Vagina (tissue), 2 donors: ENCODE measurements at regions not wholly inside any gene's neighbourhood (a gene's known extent, or its start where the extent isn't known, plus 50 kb on each side); places are given as distances from the start of the nearest gene placed in this dataset.

ENCODE experiments used
- POLR2A ChIP-seq, 2 donors: fragments of 450-650 bp; IDR thresholded peaks; one replicate each; pipeline ENCODE4 v1.6.1; 2017; ENCODE audit warnings: antibody characterized with exemption in 2 of 2, mild to moderate bottlenecking in 2 of 2, moderate library complexity in 2 of 2
- TF ChIP-seq, protein P1 (sequence below), 3 experiments: fragments of 450-650 bp in 2 of 3; fragments of 200-600 bp in 1 of 3; sonication (generic) in 1 of 3; IDR thresholded peaks; one replicate each; pipeline ENCODE4 v1.5.1; 2017 to 2019; ENCODE audit warnings: antibody characterized with exemption in 3 of 3, mild to moderate bottlenecking in 2 of 3, moderate library complexity in 2 of 3

DNA sequence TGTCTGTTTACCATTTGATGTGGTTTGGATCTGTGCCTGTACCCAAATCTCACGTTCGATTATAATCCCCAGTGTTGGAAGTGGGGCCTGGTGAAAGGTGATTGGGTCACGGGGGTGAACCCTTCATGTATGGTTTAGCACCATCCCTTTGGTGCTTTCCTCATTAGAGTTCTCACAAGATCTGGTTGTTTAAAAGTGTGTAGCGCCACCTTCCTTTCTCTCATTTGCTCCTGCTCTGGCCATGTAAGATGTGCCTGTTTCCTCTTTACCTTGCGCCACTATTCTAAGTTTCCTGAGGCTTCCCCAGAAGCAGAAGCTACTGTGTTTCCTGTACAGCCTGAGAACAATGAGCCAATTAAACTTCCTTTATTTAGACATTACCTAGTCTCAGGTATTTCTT lies 610.7 kb upstream of the ADGRL3 start:
- TF ChIP-seq, protein P1, sequence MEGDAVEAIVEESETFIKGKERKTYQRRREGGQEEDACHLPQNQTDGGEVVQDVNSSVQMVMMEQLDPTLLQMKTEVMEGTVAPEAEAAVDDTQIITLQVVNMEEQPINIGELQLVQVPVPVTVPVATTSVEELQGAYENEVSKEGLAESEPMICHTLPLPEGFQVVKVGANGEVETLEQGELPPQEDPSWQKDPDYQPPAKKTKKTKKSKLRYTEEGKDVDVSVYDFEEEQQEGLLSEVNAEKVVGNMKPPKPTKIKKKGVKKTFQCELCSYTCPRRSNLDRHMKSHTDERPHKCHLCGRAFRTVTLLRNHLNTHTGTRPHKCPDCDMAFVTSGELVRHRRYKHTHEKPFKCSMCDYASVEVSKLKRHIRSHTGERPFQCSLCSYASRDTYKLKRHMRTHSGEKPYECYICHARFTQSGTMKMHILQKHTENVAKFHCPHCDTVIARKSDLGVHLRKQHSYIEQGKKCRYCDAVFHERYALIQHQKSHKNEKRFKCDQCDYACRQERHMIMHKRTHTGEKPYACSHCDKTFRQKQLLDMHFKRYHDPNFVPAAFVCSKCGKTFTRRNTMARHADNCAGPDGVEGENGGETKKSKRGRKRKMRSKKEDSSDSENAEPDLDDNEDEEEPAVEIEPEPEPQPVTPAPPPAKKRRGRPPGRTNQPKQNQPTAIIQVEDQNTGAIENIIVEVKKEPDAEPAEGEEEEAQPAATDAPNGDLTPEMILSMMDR (IDR thresholded peaks at IDR 0.05), result no peak
- no peak for TF ChIP-seq POLR2A (IDR thresholded peaks at IDR 0.05)
